ENCODE measurements at regions not wholly inside any gene's neighbourhood (a gene's known extent, or its start where the extent isn't known, plus 50 kb on each side); places are given as distances from the start of the nearest gene placed in this dataset.

- Histone ChIP-seq H3K27ac (no peak overlapping the region), H3K4me1 (replicated peaks) (no peaks in the 10 kb centered on the region), H3K9me3 (no peaks in the 10 kb centered on the region), H3K27me3 (replicated peaks; ENCODE audit: insufficient read depth) (no peaks in the 10 kb centered on the region), H3K36me3 (no peaks in the 10 kb centered on the region), H3K4me3 (no peak overlapping the region)
- intact Hi-C loops (cut with DNase I): no loop called here
- 21% methylated on average over 7 of the region's 7 CpGs for WGBS
- DNase-seq (ENCODE audit: low spot score): peak; percentile 31
- peak; percentile 54 for TF ChIP-seq POLR2AphosphoS5 (IDR thresholded peaks at IDR 0.05)
- TF ChIP-seq POLR2A (IDR thresholded peaks at IDR 0.05): no peak
These were observed 49.8 kb upstream of the IFNLR1 start for GRCh38 chr1:24236789-24237371.
